ENCODE measurements at regions not wholly inside any gene's neighbourhood (a gene's known extent, or its start where the extent isn't known, plus 50 kb on each side); places are given as distances from the start of the nearest gene placed in this dataset.

DNA sequence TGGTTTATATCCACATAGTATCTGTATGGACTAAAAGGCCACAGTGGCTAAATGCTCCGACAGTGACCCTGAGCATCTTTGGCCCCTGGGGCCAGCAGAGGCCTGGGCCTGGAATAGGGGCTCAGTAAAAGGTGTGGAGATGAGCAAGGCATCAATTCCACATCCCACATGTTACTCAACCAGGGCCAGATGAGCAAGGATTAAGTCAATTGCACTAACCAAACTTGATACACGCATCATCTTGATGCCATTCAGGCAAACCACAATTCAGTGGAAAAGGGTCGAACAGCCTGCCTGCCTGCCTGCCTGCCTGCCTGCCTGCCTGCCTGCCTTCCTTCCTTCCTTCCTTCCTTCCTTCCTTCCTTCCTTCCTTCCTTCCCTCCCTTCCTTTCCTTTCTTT, 53.5 kb upstream of the DNAJA2 start:
- TF ChIP-seq CTCF (IDR thresholded peaks at IDR 0.05), result no peak
- TF ChIP-seq EP300 (IDR thresholded peaks at IDR 0.05; ENCODE audit: low read depth), result no peak
- no peak for TF ChIP-seq POLR2A (IDR thresholded peaks at IDR 0.05)
- TF ChIP-seq POLR2AphosphoS5 (IDR thresholded peaks at IDR 0.05), result no peak
- Histone ChIP-seq H3K27ac (no peak overlapping the region), H3K4me3 (no peak overlapping the region), H3K9me3 (no peaks in the 10 kb centered on the region), H3K27me3 (no peaks in the 10 kb centered on the region), H3K36me3 (no peaks in the 10 kb centered on the region), H3K4me1 (peaks cover 0 to 14% (median 4%) of the 10 kb centered on the region in 4 donors)
- in situ Hi-C loops (cut with MboI; ENCODE audit: low pct_ligation_motif_present in 1 of 4, low pct_unique_long_range_greater_than_20kb in 1 of 4, low sequenced_read_pairs in 3 of 4), result loop anchor here in 2 of 4 donors (25.0 kb wide), 1 partner anchor 1135 kb away; the partner anchor contains the start of gene ABCC12 (in 2 of the 2)
- no peak for DNase-seq
- intact Hi-C loops (cut with DNase I; ENCODE audit: low total_unique reads), result no loop called here
- 60 to 87% methylated on average over 1 to 3 of the region's 3 CpGs for WGBS, 2 donors (ENCODE audit: low coverage in 1 of 2)

DNA sequence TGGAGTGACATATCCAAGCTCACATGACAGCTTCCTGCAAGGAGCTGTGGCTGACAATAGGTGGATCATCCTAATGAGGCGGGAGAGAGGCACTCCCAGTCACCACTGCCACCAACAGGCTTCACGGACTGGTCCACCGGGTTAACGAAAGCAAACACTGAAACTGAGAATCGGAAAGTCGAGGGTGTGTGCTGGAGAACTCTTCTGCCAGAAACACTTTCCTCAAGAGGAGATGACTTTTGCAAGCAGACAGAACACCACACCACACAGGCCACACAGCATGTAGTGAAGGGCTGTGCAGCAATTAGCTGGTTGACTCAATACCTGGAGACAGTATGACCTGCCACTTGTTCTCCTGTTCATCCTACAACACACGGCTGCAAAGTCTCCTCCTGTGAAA, 53.0 kb upstream of the DNAJA2 start:
- H3K4me3 ChIP-seq, result no peak overlapping the region
- no peaks in the 10 kb centered on the region for H3K9me3 ChIP-seq
- in situ Hi-C loops (cut with MboI; ENCODE audit: low pct_ligation_motif_present in 1 of 4, low pct_unique_long_range_greater_than_20kb in 1 of 4, low sequenced_read_pairs in 3 of 4), result loop anchor here in 2 of 4 donors (25.0 kb wide), 1 partner anchor 1136 kb away; the partner anchor contains the start of gene ABCC12 (in 2 of the 2)
- no peaks in the 10 kb centered on the region for H3K36me3 ChIP-seq
- TF ChIP-seq EP300 (IDR thresholded peaks at IDR 0.05; ENCODE audit: low read depth), result no peak
- TF ChIP-seq POLR2AphosphoS5 (IDR thresholded peaks at IDR 0.05), result no peak
- no peak for TF ChIP-seq POLR2A (IDR thresholded peaks at IDR 0.05)
- TF ChIP-seq CTCF (IDR thresholded peaks at IDR 0.05), result no peak
- intact Hi-C loops (cut with DNase I; ENCODE audit: low total_unique reads), result no loop called here
- WGBS, 2 donors (ENCODE audit: low coverage in 1 of 2), result 67 to 89% methylated on average over 1 to 7 of the region's 7 CpGs
- DNase-seq, result no peak
- H3K4me1 ChIP-seq, result peaks cover 0 to 14% (median 4%) of the 10 kb centered on the region in 4 donors
- no peaks in the 10 kb centered on the region for H3K27me3 ChIP-seq
- H3K27ac ChIP-seq, result no peak overlapping the region

DNA sequence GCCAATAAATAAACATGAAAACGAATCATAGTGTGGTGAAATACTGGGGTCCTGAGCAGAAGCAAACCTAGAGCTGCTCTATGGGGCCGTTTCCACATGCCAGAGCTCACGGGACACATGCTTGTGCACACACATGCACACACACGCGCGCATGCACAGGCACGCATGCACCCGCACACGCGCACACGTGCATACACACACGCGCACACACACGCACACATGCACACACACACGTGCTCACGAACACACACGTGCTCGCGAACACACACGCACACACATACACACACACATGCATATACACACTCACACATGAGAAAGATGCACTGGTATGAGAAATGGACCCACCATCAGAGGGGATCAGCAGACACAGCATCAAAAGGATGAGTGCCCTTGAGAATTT, 52.2 kb upstream of the DNAJA2 start:
- TF ChIP-seq CTCF (IDR thresholded peaks at IDR 0.05) (no peak), POLR2AphosphoS5 (IDR thresholded peaks at IDR 0.05) (no peak), POLR2A (IDR thresholded peaks at IDR 0.05) (no peak), EP300 (IDR thresholded peaks at IDR 0.05; ENCODE audit: low read depth) (no peak)
- H3K27me3 ChIP-seq, result no peaks in the 10 kb centered on the region
- H3K36me3 ChIP-seq, result no peaks in the 10 kb centered on the region
- in situ Hi-C loops (cut with MboI; ENCODE audit: low pct_ligation_motif_present in 1 of 4, low pct_unique_long_range_greater_than_20kb in 1 of 4, low sequenced_read_pairs in 3 of 4) (loop anchor here in 2 of 4 donors (25.0 kb wide), 1 partner anchor 1137 kb away; the partner anchor contains the start of gene ABCC12 (in 2 of the 2)), intact Hi-C loops (cut with DNase I; ENCODE audit: low total_unique reads) (no loop called here)
- no peak overlapping the region for H3K4me3 ChIP-seq
- 92 to 95% methylated on average over 14 to 20 of the region's 20 CpGs for WGBS, 2 donors (ENCODE audit: low coverage in 1 of 2)
- no peak overlapping the region for H3K27ac ChIP-seq
- H3K9me3 ChIP-seq, result no peaks in the 10 kb centered on the region
- no peak for DNase-seq
- H3K4me1 ChIP-seq, result peaks cover 0 to 14% (median 4%) of the 10 kb centered on the region in 4 donors

All from transverse colon (tissue), 4 donors.